ENCODE measurements at regions not wholly inside any gene's neighbourhood (a gene's known extent, or its start where the extent isn't known, plus 50 kb on each side); places are given as distances from the start of the nearest gene placed in this dataset.

DNA sequence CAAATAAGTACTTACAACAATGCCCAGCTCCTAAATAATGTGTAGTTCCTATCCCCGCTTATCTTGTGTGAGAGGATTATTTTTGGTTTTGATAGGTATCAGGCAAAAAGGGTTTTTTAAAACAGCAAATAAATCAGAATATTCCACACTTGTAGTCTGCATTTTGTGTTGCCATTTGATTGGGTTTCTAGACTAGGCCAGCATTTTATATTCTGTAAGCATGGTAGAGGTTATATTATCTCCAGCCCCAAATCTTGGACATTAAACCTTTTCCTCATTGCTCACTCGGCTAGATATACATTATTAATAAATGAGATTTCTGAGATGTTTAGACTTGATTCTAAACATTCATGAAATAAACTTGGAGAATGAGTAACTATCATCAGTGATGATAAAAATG, 165.7 kb upstream of the C1orf21 start:
- Histone ChIP-seq H3K14ac (ENCODE audit: insufficient read depth, low read length) (no peak overlapping the region), H3K9me3 (ENCODE audit: control insufficient read depth, low read depth, low read length) (no peaks in the 10 kb centered on the region), H3K27me3 (ENCODE audit: insufficient read depth, low read length) (peaks cover 2% of the 10 kb centered on the region; the same call in 1 of the 2 replicates), H3K23me2 (ENCODE audit: insufficient read length, low read depth, low read length, poor library complexity, severe bottlenecking) (no peaks in the 10 kb centered on the region), H4K91ac (ENCODE audit: insufficient read length, low read depth, low read length) (no peak overlapping the region), H3K23ac (ENCODE audit: insufficient read length, low read depth, low read length) (no peak overlapping the region), H2BK20ac (ENCODE audit: low read depth, low read length, poor library complexity, severe bottlenecking) (no peak overlapping the region), H3K27ac (ENCODE audit: insufficient read length, low read depth, low read length) (no peak overlapping the region), H2BK5ac (ENCODE audit: insufficient read length, low read length) (no peak overlapping the region), H3K9ac (ENCODE audit: extremely low read depth, insufficient read length, low read length) (no peak overlapping the region), H3K79me1 (ENCODE audit: insufficient read depth, low read depth, low read length, poor library complexity, severe bottlenecking) (no peaks in the 10 kb centered on the region), H3K18ac (ENCODE audit: insufficient read length, low read depth, low read length) (no peak overlapping the region), H4K5ac (ENCODE audit: insufficient read length, low read depth, low read length) (no peak overlapping the region), H4K8ac (replicated peaks; ENCODE audit: insufficient read length, low read depth, low read length) (no peak overlapping the region), H3K4ac (ENCODE audit: low read depth, low read length) (no peak overlapping the region), H3K4me2 (ENCODE audit: insufficient read depth, insufficient read length, low read length) (no peak overlapping the region), H3K56ac (ENCODE audit: insufficient read length, low read depth, low read length) (no peak overlapping the region), H4K20me1 (ENCODE audit: control insufficient read depth, insufficient read depth, insufficient read length) (no peaks in the 10 kb centered on the region), H3T11ph (ENCODE audit: low read length) (no peak overlapping the region), H2BK12ac (ENCODE audit: insufficient read length, low read depth, low read length) (no peak overlapping the region), H2AK5ac (ENCODE audit: insufficient read length, low read length) (no peak overlapping the region), H3K4me1 (ENCODE audit: insufficient read depth, low read length) (no peaks in the 10 kb centered on the region; the same call in 1 of the 2 replicates), H2BK120ac (ENCODE audit: low read depth, low read length, poor library complexity, severe bottlenecking) (no peak overlapping the region), H2BK15ac (ENCODE audit: low read depth, low read length) (no peak overlapping the region), H3K79me2 (ENCODE audit: insufficient read depth, low read length) (no peaks in the 10 kb centered on the region), H2AFZ (ENCODE audit: low read length) (no peak overlapping the region)
- H3K4me1 Mint-ChIP-seq = peaks cover 12 to 16% of the 10 kb centered on the region in 2 experiments
- no peaks in the 10 kb centered on the region for H3K9me3 Mint-ChIP-seq
- TF ChIP-seq, protein P1, sequence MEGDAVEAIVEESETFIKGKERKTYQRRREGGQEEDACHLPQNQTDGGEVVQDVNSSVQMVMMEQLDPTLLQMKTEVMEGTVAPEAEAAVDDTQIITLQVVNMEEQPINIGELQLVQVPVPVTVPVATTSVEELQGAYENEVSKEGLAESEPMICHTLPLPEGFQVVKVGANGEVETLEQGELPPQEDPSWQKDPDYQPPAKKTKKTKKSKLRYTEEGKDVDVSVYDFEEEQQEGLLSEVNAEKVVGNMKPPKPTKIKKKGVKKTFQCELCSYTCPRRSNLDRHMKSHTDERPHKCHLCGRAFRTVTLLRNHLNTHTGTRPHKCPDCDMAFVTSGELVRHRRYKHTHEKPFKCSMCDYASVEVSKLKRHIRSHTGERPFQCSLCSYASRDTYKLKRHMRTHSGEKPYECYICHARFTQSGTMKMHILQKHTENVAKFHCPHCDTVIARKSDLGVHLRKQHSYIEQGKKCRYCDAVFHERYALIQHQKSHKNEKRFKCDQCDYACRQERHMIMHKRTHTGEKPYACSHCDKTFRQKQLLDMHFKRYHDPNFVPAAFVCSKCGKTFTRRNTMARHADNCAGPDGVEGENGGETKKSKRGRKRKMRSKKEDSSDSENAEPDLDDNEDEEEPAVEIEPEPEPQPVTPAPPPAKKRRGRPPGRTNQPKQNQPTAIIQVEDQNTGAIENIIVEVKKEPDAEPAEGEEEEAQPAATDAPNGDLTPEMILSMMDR (conservative IDR thresholded peaks at IDR 0.05) = no peak
- H3K36me3 Mint-ChIP-seq (ENCODE audit: insufficient read depth in 1 of 3, low read depth in 3 of 3) = no peaks in the 10 kb centered on the region
- H3K27ac Mint-ChIP-seq = no peak overlapping the region
- no peak overlapping the region for H3K4me3 Mint-ChIP-seq
- no CpG with 5 or more reads among the region's 2 CpGs for WGBS (ENCODE audit: extremely low coverage, insufficient read length, low lambda C conversion rate)
- DNase-seq = no peak
- H3K27me3 Mint-ChIP-seq (ENCODE audit: low read depth) = peaks cover 41% of the 10 kb centered on the region
